Keratinocyte (primary cell): ENCODE measurements at regions not wholly inside any gene's neighbourhood (a gene's known extent, or its start where the extent isn't known, plus 50 kb on each side); places are given as distances from the start of the nearest gene placed in this dataset.
"Not testable (repeated sequence)": the region's sequence is repeated elsewhere in the genome, so short reads cannot be mapped to it uniquely, and the experiment has no call there.

Source experiments
- DNase-seq: peaks from one replicate; pipeline ENCODE4 v3.0.0-alpha.2; 2011; ENCODE audit warnings: low read depth, missing footprints, low spot score
- FAIRE-seq: peaks from 2 replicates; lab custom pipeline; 2011; peaks lifted over from hg19 to GRCh38; lab: Jason Lieb, UNC
- H2AFZ ChIP-seq: 2 replicates; pipeline ENCODE4 v1.6.0; 2012; ENCODE audit warnings: low read length, control low read depth, inconsistent platforms; ENCODE audit not compliant: control insufficient read depth
- H3K27ac ChIP-seq: 2 replicates; pipeline ENCODE4 v1.5.1; 2011; ENCODE audit warnings: low read length; ENCODE audit not compliant: control insufficient read depth, insufficient read depth
- H3K27me3 ChIP-seq: 3 replicates; pipeline ENCODE4 v1.6.0; 2011; ENCODE audit warnings: low read length; ENCODE audit not compliant: control insufficient read depth, insufficient read depth; ENCODE audit errors: extremely low read depth
- H3K36me3 ChIP-seq, 2 experiments: 2 replicates in 1 of 2; 3 replicates in 1 of 2; pipeline ENCODE4 v1.5.1; 2011; ENCODE audit warnings: low read length in 2 of 2, mild to moderate bottlenecking in 1 of 2; ENCODE audit not compliant: control insufficient read depth in 2 of 2, insufficient read depth in 2 of 2; ENCODE audit errors: extremely low read depth in 1 of 2
- H3K4me1 ChIP-seq: 3 replicates; pipeline ENCODE4 v1.5.1; 2011; ENCODE audit warnings: low read length; ENCODE audit not compliant: control insufficient read depth, insufficient read depth; ENCODE audit errors: extremely low read depth
- H3K4me2 ChIP-seq: 3 replicates; pipeline ENCODE4 v1.6.0; 2011; ENCODE audit warnings: low read depth, low read length; ENCODE audit not compliant: control insufficient read depth, insufficient read depth; ENCODE audit errors: extremely low read depth
- H3K4me3 ChIP-seq, 3 experiments: fragments of 200-600 bp in 1 of 3; sonication (generic) in 1 of 3; 2 replicates in 2 of 3; 3 replicates in 1 of 3; pipeline ENCODE4 v1.5.1; 2011 to 2016; ENCODE audit warnings: low read length in 3 of 3, mild to moderate bottlenecking in 3 of 3, control low read depth in 2 of 3, inconsistent platforms in 1 of 3, low read depth in 1 of 3, mixed read lengths in 1 of 3, mixed run types in 1 of 3, moderate library complexity in 1 of 3; ENCODE audit not compliant: control insufficient read depth in 2 of 3, insufficient read depth in 2 of 3; ENCODE audit errors: extremely low read depth in 1 of 3
- H3K79me2 ChIP-seq: 2 replicates; pipeline ENCODE4 v1.6.0; 2012; ENCODE audit warnings: low read length; ENCODE audit not compliant: control insufficient read depth, insufficient read depth
- H3K9ac ChIP-seq: 3 replicates; pipeline ENCODE4 v1.6.0; 2011; ENCODE audit warnings: low read length; ENCODE audit not compliant: control insufficient read depth, insufficient read depth; ENCODE audit errors: extremely low read depth
- H3K9me1 ChIP-seq: 3 replicates; pipeline ENCODE4 v1.6.0; 2011; ENCODE audit warnings: low read length; ENCODE audit not compliant: control insufficient read depth, insufficient read depth; ENCODE audit errors: extremely low read depth
- H3K9me3 ChIP-seq: 2 replicates; pipeline ENCODE4 v1.5.1; 2012; ENCODE audit warnings: low read depth, low read length; ENCODE audit not compliant: control insufficient read depth
- H4K20me1 ChIP-seq: 3 replicates; pipeline ENCODE4 v1.6.0; 2011; ENCODE audit warnings: low read length; ENCODE audit not compliant: control insufficient read depth, insufficient read depth; ENCODE audit errors: extremely low read depth
- EZH2 ChIP-seq: IDR thresholded peaks from one replicate; pipeline ENCODE4 v1.6.1; 2012; ENCODE audit warnings: inconsistent platforms, mild to moderate bottlenecking, low read length, moderate library complexity
- dilution Hi-C: fragments of 300-500 bp; cut with MboI; formaldehyde crosslinking; loops from one replicate; pipeline ENCODE4 v1.7.0; 2020; ENCODE audit warnings: low sequenced_read_pairs; ENCODE audit not compliant: extremely low pct_ligation_motif_present
- TF ChIP-seq, protein P1 (sequence below), 3 experiments: IDR thresholded peaks in 1 of 3; conservative IDR thresholded peaks in 1 of 3; optimal IDR thresholded peaks in 1 of 3; 2 replicates in 2 of 3; 3 replicates in 1 of 3; pipeline versions ENCODE3 to v1.5.1; 2011; ENCODE audit warnings: low read length in 3 of 3, mild to moderate bottlenecking in 3 of 3, moderate library complexity in 2 of 3, control low read depth in 1 of 3, inconsistent platforms in 1 of 3; ENCODE audit not compliant: insufficient read depth in 2 of 3; ENCODE audit errors: extremely low read depth in 1 of 3

DNA sequence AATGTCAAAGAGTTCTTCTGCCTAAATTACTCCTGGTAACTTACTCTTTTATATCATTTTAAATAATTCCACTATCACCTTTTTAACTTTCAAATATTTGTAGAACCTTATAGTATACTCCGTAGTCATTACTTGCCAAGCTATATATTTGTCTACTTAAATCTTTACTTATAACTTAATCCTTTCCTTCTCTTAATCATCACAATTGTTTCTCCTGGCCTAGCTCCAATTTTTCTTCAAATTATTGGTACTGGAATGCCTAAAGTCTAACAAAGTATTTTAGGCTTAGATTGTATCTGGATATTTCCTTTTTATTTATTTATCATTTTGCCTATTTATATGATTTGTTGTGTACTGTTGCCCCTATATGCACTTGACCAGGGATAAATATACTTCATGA is 109.5 kb downstream of the MZT1 start:
- Histone ChIP-seq H3K9me1 (no peaks in the 10 kb centered on the region), H3K36me3 (no peaks in the 10 kb centered on the region), H2AFZ (no peak overlapping the region), H3K27ac (no peak overlapping the region), H3K9me3 (no peaks in the 10 kb centered on the region), H3K9ac (no peak overlapping the region), H3K79me2 (no peaks in the 10 kb centered on the region), H3K4me3 (no peak overlapping the region), H3K4me1 (no peaks in the 10 kb centered on the region), H4K20me1 (no peaks in the 10 kb centered on the region), H3K4me2 (no peak overlapping the region), H3K27me3 (no peaks in the 10 kb centered on the region)
- no peak for FAIRE-seq
- dilution Hi-C loops: no loop called here
- no peak for TF ChIP-seq EZH2
- TF ChIP-seq, protein P1, sequence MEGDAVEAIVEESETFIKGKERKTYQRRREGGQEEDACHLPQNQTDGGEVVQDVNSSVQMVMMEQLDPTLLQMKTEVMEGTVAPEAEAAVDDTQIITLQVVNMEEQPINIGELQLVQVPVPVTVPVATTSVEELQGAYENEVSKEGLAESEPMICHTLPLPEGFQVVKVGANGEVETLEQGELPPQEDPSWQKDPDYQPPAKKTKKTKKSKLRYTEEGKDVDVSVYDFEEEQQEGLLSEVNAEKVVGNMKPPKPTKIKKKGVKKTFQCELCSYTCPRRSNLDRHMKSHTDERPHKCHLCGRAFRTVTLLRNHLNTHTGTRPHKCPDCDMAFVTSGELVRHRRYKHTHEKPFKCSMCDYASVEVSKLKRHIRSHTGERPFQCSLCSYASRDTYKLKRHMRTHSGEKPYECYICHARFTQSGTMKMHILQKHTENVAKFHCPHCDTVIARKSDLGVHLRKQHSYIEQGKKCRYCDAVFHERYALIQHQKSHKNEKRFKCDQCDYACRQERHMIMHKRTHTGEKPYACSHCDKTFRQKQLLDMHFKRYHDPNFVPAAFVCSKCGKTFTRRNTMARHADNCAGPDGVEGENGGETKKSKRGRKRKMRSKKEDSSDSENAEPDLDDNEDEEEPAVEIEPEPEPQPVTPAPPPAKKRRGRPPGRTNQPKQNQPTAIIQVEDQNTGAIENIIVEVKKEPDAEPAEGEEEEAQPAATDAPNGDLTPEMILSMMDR (optimal IDR thresholded peaks at IDR 0.05 in 1 of 3, IDR thresholded peaks at IDR 0.05 in 1 of 3, conservative IDR thresholded peaks at IDR 0.05 in 1 of 3; ENCODE audit: extremely low read depth in 1 of 3, insufficient read depth in 2 of 3, low read length in 3 of 3): no peak
- no peak for DNase-seq

DNA sequence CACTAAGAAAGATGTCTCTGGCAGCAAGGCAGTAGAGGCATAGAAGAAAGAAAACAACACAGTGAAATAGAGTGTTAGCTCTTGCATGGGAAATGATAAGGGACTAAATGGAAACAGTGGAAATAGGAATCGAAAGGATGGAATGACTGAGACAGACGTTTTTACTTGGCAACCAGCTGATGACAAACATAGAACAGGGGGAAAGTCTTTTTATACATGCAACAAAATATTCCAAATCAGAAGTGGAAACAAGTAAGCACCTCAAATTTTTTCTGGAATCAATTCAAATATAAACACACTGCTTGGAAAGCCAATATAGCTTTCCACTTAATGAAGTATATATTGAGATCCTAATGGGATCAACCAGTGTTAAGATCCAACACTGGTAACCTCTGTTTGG is 110.2 kb downstream of the MZT1 start:
- DNase-seq (no peak), FAIRE-seq (no peak)
- no peak overlapping the region for H3K4me3 ChIP-seq
- no peaks in the 10 kb centered on the region for H3K27me3 ChIP-seq
- TF ChIP-seq, protein P1 (optimal IDR thresholded peaks at IDR 0.05 in 1 of 3, IDR thresholded peaks at IDR 0.05 in 1 of 3, conservative IDR thresholded peaks at IDR 0.05 in 1 of 3; ENCODE audit: extremely low read depth in 1 of 3, insufficient read depth in 2 of 3, low read length in 3 of 3): no peak
- no peak for TF ChIP-seq EZH2
- H3K27ac ChIP-seq: no peak overlapping the region
- no peak overlapping the region for H2AFZ ChIP-seq
- no peaks in the 10 kb centered on the region for H3K9me1 ChIP-seq
- H3K4me2 ChIP-seq: no peak overlapping the region
- H3K9ac ChIP-seq: no peak overlapping the region
- no peaks in the 10 kb centered on the region for H3K9me3 ChIP-seq
- no peaks in the 10 kb centered on the region for H3K36me3 ChIP-seq
- no peaks in the 10 kb centered on the region for H3K79me2 ChIP-seq
- H4K20me1 ChIP-seq: no peaks in the 10 kb centered on the region
- H3K4me1 ChIP-seq: no peaks in the 10 kb centered on the region
- dilution Hi-C loops: no loop called here

DNA sequence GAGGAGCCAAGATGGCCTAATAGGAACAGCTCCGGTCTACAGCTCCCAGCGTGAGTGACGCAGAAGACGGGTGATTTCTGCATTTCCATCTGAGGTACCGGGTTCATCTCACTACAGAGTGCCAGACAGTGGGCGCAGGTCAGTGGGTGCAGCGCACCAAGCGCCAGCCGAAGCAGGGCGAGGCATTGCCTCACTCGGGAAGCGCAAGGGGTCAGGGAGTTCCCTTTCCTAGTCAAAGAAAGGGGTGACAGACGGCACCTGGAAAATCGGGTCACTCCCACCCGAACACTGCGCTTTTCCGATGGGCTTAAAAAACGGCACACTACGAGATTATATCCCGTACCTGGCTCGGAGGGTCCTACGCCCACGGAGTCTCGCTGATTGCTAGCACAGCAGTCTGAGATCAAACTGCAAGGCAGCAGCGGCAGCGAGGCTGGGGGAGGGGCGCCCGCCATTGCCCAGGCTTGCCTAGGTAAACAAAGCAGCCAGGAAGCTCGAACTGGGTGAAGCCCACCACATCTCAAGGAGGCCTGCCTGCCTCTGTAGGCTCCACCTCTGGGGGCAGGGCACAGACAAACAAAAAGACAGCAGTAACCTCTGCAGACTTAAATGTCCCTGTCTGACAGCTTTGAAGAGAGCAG is 117.1 kb downstream of the MZT1 start:
- H3K79me2 ChIP-seq, H3K9me1 ChIP-seq, dilution Hi-C loops, H2AFZ ChIP-seq, DNase-seq, H3K4me3 ChIP-seq, H3K9ac ChIP-seq, H4K20me1 ChIP-seq, H3K36me3 ChIP-seq, H3K4me1 ChIP-seq, H3K4me2 ChIP-seq, H3K27ac ChIP-seq, H3K9me3 ChIP-seq, H3K27me3 ChIP-seq, FAIRE-seq: not testable (repeated sequence)
